GM12878 (cell line): ENCODE measurements at regions not wholly inside any gene's neighbourhood (a gene's known extent, or its start where the extent isn't known, plus 50 kb on each side); places are given as distances from the start of the nearest gene placed in this dataset.

Source experiments
- ATAC-seq: fragments of 200-7000 bp; cut with Tn5 transposase; 3 replicates; pipeline ENCODE4 v1.9.1; 2020; ENCODE audit warnings: mild to moderate bottlenecking, moderate library complexity
- BruUV-seq: library from RNA; stranded (reverse); fragments of 400-500 nt; replicated peaks from 2 replicates; lab custom pipeline; 2021; lab: Mats Ljungman, UMichigan
- CTCF ChIA-PET: fragments of 300-600 bp; sonication (Branson Sonifier 250); formaldehyde crosslinking; extraction: SDS; loops from one replicate; lab custom pipeline; 2021; ENCODE audit warnings: inconsistent platforms; lab: Yijun Ruan, JAX
- POLR2A ChIA-PET: fragments of 350-600 bp; formaldehyde crosslinking; extraction: SDS; loops from one replicate; lab custom pipeline; 2021; ENCODE audit warnings: inconsistent platforms; lab: Charles Lee
- RAD21 ChIA-PET: fragments of 300-600 bp; sonication (Branson Sonifier 250); formaldehyde crosslinking; loops from one replicate; lab custom pipeline; 2023; ENCODE audit warnings: antibody characterized with exemption; ENCODE audit not compliant: unreplicated experiment; lab: Charles Lee
- SMC1A ChIA-PET: fragments of 300-600 bp; sonication (Branson Sonifier 250); formaldehyde crosslinking; loops from one replicate; lab custom pipeline; 2023; ENCODE audit not compliant: unreplicated experiment, uncharacterized antibody; lab: Charles Lee
- DNase-seq: peaks from one replicate; pipeline ENCODE4 v3.0.0-alpha.2; 2011; ENCODE audit warnings: low read depth, low spot score
- FAIRE-seq: peaks from 3 replicates; lab custom pipeline; 2011; peaks lifted over from hg19 to GRCh38; lab: Jason Lieb, UNC
- H2AFZ ChIP-seq: 2 replicates; pipeline ENCODE4 v1.6.0; 2011; ENCODE audit warnings: low read depth, low read length, control low read depth; ENCODE audit not compliant: control insufficient read depth
- H3K27ac ChIP-seq: 2 replicates; pipeline ENCODE4 v1.5.1; 2011; ENCODE audit warnings: control low read depth; ENCODE audit not compliant: control insufficient read depth, insufficient read depth
- H3K27me3 ChIP-seq, 2 experiments: replicated peaks in 1 of 2; 2 replicates each; pipeline versions ENCODE4 v1.6.0 to v1.6.1; 2011; ENCODE audit warnings: low read length in 1 of 2; ENCODE audit not compliant: control insufficient read depth in 2 of 2, insufficient read depth in 2 of 2
- H3K36me3 ChIP-seq, 2 experiments: 2 replicates each; pipeline ENCODE4 v1.5.1; 2011; ENCODE audit warnings: low read length in 1 of 2; ENCODE audit not compliant: control insufficient read depth in 2 of 2, insufficient read depth in 2 of 2
- H3K4me1 ChIP-seq: 2 replicates; pipeline ENCODE4 v1.6.1; 2011; ENCODE audit warnings: mild to moderate bottlenecking, low read length, moderate library complexity, mixed read lengths; ENCODE audit not compliant: control insufficient read depth, insufficient read depth
- H3K4me2 ChIP-seq: 2 replicates; pipeline ENCODE4 v1.6.0; 2011; ENCODE audit warnings: control low read depth; ENCODE audit not compliant: control insufficient read depth, insufficient read depth
- H3K4me3 ChIP-seq: fragments of 200-600 bp; sonication (generic); 2 replicates; pipeline ENCODE4 v1.5.1; 2016
- H3K79me2 ChIP-seq: 2 replicates; pipeline ENCODE4 v1.6.0; 2011; ENCODE audit warnings: low read length; ENCODE audit not compliant: control insufficient read depth, insufficient read depth
- H3K9ac ChIP-seq: 2 replicates; pipeline ENCODE4 v1.8.0; 2011; ENCODE audit warnings: low read length, control low read depth, mixed read lengths; ENCODE audit not compliant: control insufficient read depth, insufficient read depth
- H3K9me3 ChIP-seq: replicated peaks from 3 replicates; pipeline ENCODE4 v1.5.1; 2011; ENCODE audit warnings: mild to moderate bottlenecking, low read length; ENCODE audit not compliant: control insufficient read depth, insufficient read depth
- H4K20me1 ChIP-seq: 2 replicates; pipeline ENCODE4 v1.6.0; 2011; ENCODE audit not compliant: control insufficient read depth, insufficient read depth
- ATF7 ChIP-seq: fragments of 450-650 bp; IDR thresholded peaks from 2 replicates; pipeline ENCODE4 v1.6.1; 2016; ENCODE audit warnings: low read depth, mild to moderate bottlenecking
- BHLHE40 ChIP-seq, 2 experiments: fragments of 450-650 bp in 1 of 2; IDR thresholded peaks; 2 replicates each; pipeline ENCODE4 v1.6.1; 2011 to 2017; ENCODE audit warnings: low read depth in 2 of 2, borderline replicate concordance in 1 of 2, improper control_type of control experiment in 1 of 2, low read length in 1 of 2, mild to moderate bottlenecking in 1 of 2
- CBFB ChIP-seq: IDR thresholded peaks from 2 replicates; pipeline ENCODE4 v1.6.1; 2016; ENCODE audit warnings: antibody characterized with exemption, low read depth
- CBX3 ChIP-seq: fragments of 200-600 bp; sonication (generic); IDR thresholded peaks from 2 replicates; pipeline ENCODE4 v1.6.1; 2016; ENCODE audit warnings: low read depth, borderline replicate concordance
- CBX5 ChIP-seq: sonication (generic); IDR thresholded peaks from 2 replicates; pipeline ENCODE4 v1.6.1; 2016; ENCODE audit warnings: low read depth, moderate library complexity, mild to moderate bottlenecking, inconsistent platforms
- CHD4 ChIP-seq: fragments of 200-600 bp; sonication (generic); IDR thresholded peaks from 2 replicates; pipeline ENCODE4 v1.6.1; 2016; ENCODE audit warnings: mild to moderate bottlenecking
- E4F1 ChIP-seq: fragments of 450-650 bp; IDR thresholded peaks from 2 replicates; pipeline ENCODE4 v1.6.1; 2018; ENCODE audit warnings: borderline replicate concordance, mild to moderate bottlenecking; ENCODE audit not compliant: partially characterized antibody
- EED ChIP-seq: sonication (generic); IDR thresholded peaks from 2 replicates; pipeline ENCODE4 v1.6.1; 2016; ENCODE audit warnings: antibody characterized with exemption, low read depth
- ELK1 ChIP-seq: IDR thresholded peaks from 2 replicates; pipeline ENCODE4 v1.6.1; 2012; ENCODE audit warnings: low read depth, low read length, improper control_type of control experiment
- FOXM1 ChIP-seq: IDR thresholded peaks from 2 replicates; pipeline ENCODE4 v1.6.1; 2012; ENCODE audit warnings: low read depth, mild to moderate bottlenecking, inconsistent platforms, low read length, moderate library complexity
- HDAC6 ChIP-seq: fragments of 200-600 bp; sonication (generic); IDR thresholded peaks from one replicate; pipeline ENCODE4 v1.8.0; 2017; ENCODE audit warnings: antibody characterized with exemption; ENCODE audit not compliant: unreplicated experiment
- IKZF2 ChIP-seq, 2 experiments: fragments of 450-650 bp; IDR thresholded peaks; 2 replicates each; pipeline ENCODE4 v1.6.1; 2017; ENCODE audit warnings: mild to moderate bottlenecking in 2 of 2, moderate library complexity in 2 of 2
- MYC ChIP-seq: IDR thresholded peaks from 2 replicates; pipeline ENCODE4 v1.6.1; 2011; ENCODE audit warnings: mild to moderate bottlenecking, low read length, moderate library complexity, inconsistent platforms; ENCODE audit not compliant: insufficient read depth, insufficient replicate concordance, insufficient read length, severe bottlenecking
- PAX8 ChIP-seq: fragments of 450-650 bp; IDR thresholded peaks from 2 replicates; pipeline ENCODE4 v1.6.1; 2017; ENCODE audit warnings: mild to moderate bottlenecking, moderate library complexity
- RELA ChIP-seq: fragments of 450-650 bp; IDR thresholded peaks from 2 replicates; pipeline ENCODE4 v1.8.0; 2014; ENCODE audit warnings: borderline replicate concordance; ENCODE audit not compliant: partially characterized antibody
- SMC3 ChIP-seq: IDR thresholded peaks from 2 replicates; pipeline ENCODE4 v1.6.1; 2011; ENCODE audit warnings: low read length, improper control_type of control experiment, borderline replicate concordance
- TCF7 ChIP-seq: IDR thresholded peaks from 2 replicates; pipeline ENCODE4 v1.6.1; 2014; ENCODE audit warnings: antibody characterized with exemption, borderline replicate concordance
- YY1 ChIP-seq: IDR thresholded peaks from 2 replicates; pipeline ENCODE4 v1.6.1; 2011; ENCODE audit warnings: low read depth, mild to moderate bottlenecking, low read length
- whole genome bisulfite sequencing: methylation state at CpG from one replicate; pipeline ENCODE4 v1.1.6; 2016; ENCODE audit warnings: low lambda C conversion rate; ENCODE audit not compliant: insufficient replicate concordance, insufficient coverage; ENCODE audit errors: missing lambda C conversion rate; 5-methylcytosine and 5-hydroxymethylcytosine counted together
- in situ Hi-C: fragments of 300-500 bp; cut with MboI; formaldehyde crosslinking; loops from 9 replicates; pipeline ENCODE4 v1.14.3; 2018; ENCODE audit warnings: mixed read lengths
- intact Hi-C: fragments of 100-400 bp; cut with micrococcal nuclease; formaldehyde crosslinking; loops from one replicate; pipeline ENCODE4 v1.14.2; 2022; ENCODE audit not compliant: unreplicated experiment
- TF ChIP-seq, protein P1 (sequence below): fragments of 450-650 bp; IDR thresholded peaks from 2 replicates; pipeline ENCODE4 v1.6.1; 2017; ENCODE audit warnings: antibody characterized with exemption, mild to moderate bottlenecking, moderate library complexity

DNA sequence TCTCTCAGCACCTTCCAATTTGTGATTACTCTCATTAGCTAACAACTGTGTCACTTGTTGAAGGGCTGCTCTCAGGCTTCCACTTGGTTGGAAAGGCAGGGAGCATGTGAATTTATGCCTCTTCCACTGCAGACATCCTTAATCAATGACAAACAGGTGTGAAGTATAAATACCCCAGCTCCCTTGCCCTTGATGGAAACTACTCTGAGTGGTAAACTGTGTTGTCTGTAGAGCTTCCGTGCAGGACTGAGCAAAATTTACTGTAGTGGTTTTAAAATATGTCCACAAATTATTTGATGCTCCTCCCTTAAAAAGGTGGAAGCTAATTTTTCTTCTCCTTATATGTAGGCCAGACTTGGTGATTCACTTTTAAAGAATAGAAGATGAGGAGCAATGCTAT, 253.0 kb upstream of the TBX18 start (continued):
- TF ChIP-seq, protein P1, sequence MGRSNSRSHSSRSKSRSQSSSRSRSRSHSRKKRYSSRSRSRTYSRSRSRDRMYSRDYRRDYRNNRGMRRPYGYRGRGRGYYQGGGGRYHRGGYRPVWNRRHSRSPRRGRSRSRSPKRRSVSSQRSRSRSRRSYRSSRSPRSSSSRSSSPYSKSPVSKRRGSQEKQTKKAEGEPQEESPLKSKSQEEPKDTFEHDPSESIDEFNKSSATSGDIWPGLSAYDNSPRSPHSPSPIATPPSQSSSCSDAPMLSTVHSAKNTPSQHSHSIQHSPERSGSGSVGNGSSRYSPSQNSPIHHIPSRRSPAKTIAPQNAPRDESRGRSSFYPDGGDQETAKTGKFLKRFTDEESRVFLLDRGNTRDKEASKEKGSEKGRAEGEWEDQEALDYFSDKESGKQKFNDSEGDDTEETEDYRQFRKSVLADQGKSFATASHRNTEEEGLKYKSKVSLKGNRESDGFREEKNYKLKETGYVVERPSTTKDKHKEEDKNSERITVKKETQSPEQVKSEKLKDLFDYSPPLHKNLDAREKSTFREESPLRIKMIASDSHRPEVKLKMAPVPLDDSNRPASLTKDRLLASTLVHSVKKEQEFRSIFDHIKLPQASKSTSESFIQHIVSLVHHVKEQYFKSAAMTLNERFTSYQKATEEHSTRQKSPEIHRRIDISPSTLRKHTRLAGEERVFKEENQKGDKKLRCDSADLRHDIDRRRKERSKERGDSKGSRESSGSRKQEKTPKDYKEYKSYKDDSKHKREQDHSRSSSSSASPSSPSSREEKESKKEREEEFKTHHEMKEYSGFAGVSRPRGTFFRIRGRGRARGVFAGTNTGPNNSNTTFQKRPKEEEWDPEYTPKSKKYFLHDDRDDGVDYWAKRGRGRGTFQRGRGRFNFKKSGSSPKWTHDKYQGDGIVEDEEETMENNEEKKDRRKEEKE, result no peak
- TF ChIP-seq TCF7 (no peak), YY1 (no peak), RELA (no peak)
- TF ChIP-seq, all 136 proteins: peak for 0

- ChIA-PET SMC1A (no interaction called here), POLR2A (no interaction called here), CTCF (no interaction called here), RAD21 (no interaction called here)
- no peaks in the 10 kb centered on the region for H3K9me3 ChIP-seq
- no TSS peak for BruUV-seq
- in situ Hi-C loops (no loop called here), intact Hi-C loops (loop anchor here (5.0 kb wide), 1 partner anchor 306 kb away; no protein-coding TSS in a partner anchor)
- TF ChIP-seq BHLHE40 (IDR thresholded peaks at IDR 0.05; ENCODE audit: borderline replicate concordance in 1 of 2, low read depth in 2 of 2, low read length in 1 of 2), result no peak
- TF ChIP-seq CBX3, result no peak
- TF ChIP-seq CBFB, result no peak
- TF ChIP-seq ELK1, result no peak
- TF ChIP-seq ATF7, result no peak
- no peak for TF ChIP-seq E4F1
- TF ChIP-seq HDAC6, result no peak
- TF ChIP-seq IKZF2 (IDR thresholded peaks at IDR 0.05), result no peak
- no peak for TF ChIP-seq SMC3
- no peak for TF ChIP-seq PAX8
- no peak for TF ChIP-seq CBX5
- no peak for TF ChIP-seq EED
- no peak for TF ChIP-seq CHD4
- TF ChIP-seq FOXM1, result no peak
- TF ChIP-seq MYC, result no peak
- H3K9ac ChIP-seq, result no peak overlapping the region
- no peaks in the 10 kb centered on the region for H3K4me1 ChIP-seq
- no peaks in the 10 kb centered on the region for H3K36me3 ChIP-seq
- H3K4me2 ChIP-seq, result no peak overlapping the region
- no peaks in the 10 kb centered on the region for H4K20me1 ChIP-seq
- H3K79me2 ChIP-seq, result no peaks in the 10 kb centered on the region
- WGBS, result 0% methylated on average over 1 of the region's 1 CpG
- no peak overlapping the region for H3K27ac ChIP-seq
- DNase-seq (no peak), FAIRE-seq (no peak), ATAC-seq (no peak)
- H3K27me3 ChIP-seq, result no peaks in the 10 kb centered on the region
- no peak overlapping the region for H3K4me3 ChIP-seq
- H2AFZ ChIP-seq, result no peak overlapping the region
Measured at GRCh38 chr6:85016726-85017125, 252.3 kb upstream of the TBX18 start.
